Neutrophil (primary cell): ENCODE measurements at regions not wholly inside any gene's neighbourhood (a gene's known extent, or its start where the extent isn't known, plus 50 kb on each side); places are given as distances from the start of the nearest gene placed in this dataset.

Experiments used
- H3K27ac ChIP-seq: fragments of 200-600 bp; sonication (generic); 2 replicates; pipeline ENCODE4 v1.5.1; 2016; ENCODE audit warnings: mild to moderate bottlenecking, moderate library complexity
- H3K27me3 ChIP-seq: fragments of 200-600 bp; sonication (generic); 2 replicates; pipeline ENCODE4 v1.6.0; 2016; ENCODE audit warnings: mild to moderate bottlenecking
- H3K36me3 ChIP-seq: fragments of 200-600 bp; sonication (generic); 2 replicates; pipeline ENCODE4 v1.5.1; 2017
- H3K4me1 ChIP-seq, 2 experiments: fragments of 200-600 bp in 1 of 2; sonication (generic) in 1 of 2; 1 replicate in 1 of 2; 2 replicates in 1 of 2; pipeline versions ENCODE4 v1.5.1 to v1.6.1; 2013 to 2016; ENCODE audit warnings: low read depth in 1 of 2, low read length in 1 of 2, mild to moderate bottlenecking in 1 of 2, moderate library complexity in 1 of 2; ENCODE audit not compliant: control insufficient read depth in 1 of 2, insufficient read depth in 1 of 2
- H3K4me3 ChIP-seq, 2 experiments: fragments of 200-600 bp in 1 of 2; sonication (generic) in 1 of 2; 1 replicate in 1 of 2; 2 replicates in 1 of 2; pipeline ENCODE4 v1.5.1; 2013 to 2016; ENCODE audit warnings: low read depth in 1 of 2, low read length in 1 of 2, mild to moderate bottlenecking in 1 of 2, moderate library complexity in 1 of 2
- H3K9me3 ChIP-seq: fragments of 200-600 bp; sonication (generic); 2 replicates; pipeline ENCODE4 v1.5.1; 2016
- TF ChIP-seq, protein P1 (sequence below): fragments of 200-600 bp; sonication (generic); IDR thresholded peaks from 2 replicates; pipeline ENCODE4 v1.5.1; 2016; ENCODE audit warnings: antibody characterized with exemption

DNA sequence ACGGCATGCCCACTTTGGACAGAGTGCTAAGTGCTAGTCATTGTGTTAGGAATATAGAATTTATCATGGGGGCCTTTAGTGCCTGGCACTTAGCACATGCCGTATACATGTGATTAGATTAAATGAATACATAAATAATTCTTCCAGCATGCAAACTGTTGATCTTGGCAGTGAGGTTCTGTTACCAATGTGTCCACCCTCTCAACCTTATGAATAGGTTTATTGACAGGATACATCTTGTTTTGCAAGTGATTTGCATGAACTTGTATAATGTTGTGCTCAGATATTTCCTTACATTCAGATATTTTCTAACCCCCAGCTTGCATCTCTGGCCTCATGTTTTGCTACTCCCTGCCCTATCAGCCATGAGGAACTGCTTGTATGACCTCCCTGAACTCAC lies 60.3 kb upstream of the ZNF648 start:
- H3K4me3 ChIP-seq = no peak overlapping the region
- TF ChIP-seq, protein P1, sequence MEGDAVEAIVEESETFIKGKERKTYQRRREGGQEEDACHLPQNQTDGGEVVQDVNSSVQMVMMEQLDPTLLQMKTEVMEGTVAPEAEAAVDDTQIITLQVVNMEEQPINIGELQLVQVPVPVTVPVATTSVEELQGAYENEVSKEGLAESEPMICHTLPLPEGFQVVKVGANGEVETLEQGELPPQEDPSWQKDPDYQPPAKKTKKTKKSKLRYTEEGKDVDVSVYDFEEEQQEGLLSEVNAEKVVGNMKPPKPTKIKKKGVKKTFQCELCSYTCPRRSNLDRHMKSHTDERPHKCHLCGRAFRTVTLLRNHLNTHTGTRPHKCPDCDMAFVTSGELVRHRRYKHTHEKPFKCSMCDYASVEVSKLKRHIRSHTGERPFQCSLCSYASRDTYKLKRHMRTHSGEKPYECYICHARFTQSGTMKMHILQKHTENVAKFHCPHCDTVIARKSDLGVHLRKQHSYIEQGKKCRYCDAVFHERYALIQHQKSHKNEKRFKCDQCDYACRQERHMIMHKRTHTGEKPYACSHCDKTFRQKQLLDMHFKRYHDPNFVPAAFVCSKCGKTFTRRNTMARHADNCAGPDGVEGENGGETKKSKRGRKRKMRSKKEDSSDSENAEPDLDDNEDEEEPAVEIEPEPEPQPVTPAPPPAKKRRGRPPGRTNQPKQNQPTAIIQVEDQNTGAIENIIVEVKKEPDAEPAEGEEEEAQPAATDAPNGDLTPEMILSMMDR = no peak
- no peaks in the 10 kb centered on the region for H3K36me3 ChIP-seq
- H3K4me1 ChIP-seq = no peaks in the 10 kb centered on the region
- no peaks in the 10 kb centered on the region for H3K9me3 ChIP-seq
- H3K27ac ChIP-seq = no peak overlapping the region
- peaks cover 6% of the 10 kb centered on the region for H3K27me3 ChIP-seq

DNA sequence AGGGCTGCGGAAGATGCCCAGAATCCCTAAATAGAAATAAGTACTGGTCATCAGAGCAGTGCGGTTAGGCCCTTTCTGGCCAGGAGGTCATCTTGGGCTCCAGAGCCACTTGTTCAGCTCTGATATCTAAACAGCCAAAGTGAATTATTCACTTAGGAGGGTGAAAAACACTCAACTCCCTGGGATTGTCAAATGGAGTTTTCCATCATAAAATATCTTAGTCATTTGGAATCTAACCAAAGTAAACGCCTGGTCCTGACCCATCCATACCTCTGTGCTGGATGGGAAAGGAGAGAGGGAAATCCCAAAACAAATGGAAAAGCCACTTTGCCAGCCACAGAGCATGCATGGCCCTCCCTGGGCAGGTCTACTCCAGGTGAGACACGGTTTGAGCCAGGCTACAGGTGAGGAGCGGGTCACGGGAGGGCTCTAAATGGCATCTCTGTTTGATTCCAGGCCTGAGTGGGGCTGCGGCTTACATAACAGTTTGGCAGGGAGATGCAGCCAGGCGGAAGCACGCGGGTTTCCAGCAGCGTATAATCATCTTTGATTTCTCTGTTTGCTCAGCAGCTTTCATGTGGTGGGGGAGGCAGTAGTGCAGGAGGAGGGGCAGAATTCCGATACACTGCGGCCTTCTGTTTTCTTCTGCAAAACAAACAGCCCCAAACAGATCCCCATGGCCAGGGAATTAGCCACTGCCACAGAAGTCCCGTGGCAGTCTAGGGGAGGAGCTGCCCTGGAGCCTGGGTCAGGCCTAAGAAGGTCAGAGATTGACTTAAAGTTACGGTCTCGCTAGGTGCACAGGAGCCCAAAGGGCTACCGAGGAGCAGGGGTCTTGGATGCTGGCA lies 59.1 kb upstream of the ZNF648 start:
- TF ChIP-seq, protein P1 = no peak
- no peaks in the 10 kb centered on the region for H3K9me3 ChIP-seq
- H3K4me1 ChIP-seq = no peaks in the 10 kb centered on the region
- H3K36me3 ChIP-seq = no peaks in the 10 kb centered on the region
- no peak overlapping the region for H3K27ac ChIP-seq
- peaks cover 17% of the 10 kb centered on the region for H3K27me3 ChIP-seq
- no peak overlapping the region for H3K4me3 ChIP-seq

DNA sequence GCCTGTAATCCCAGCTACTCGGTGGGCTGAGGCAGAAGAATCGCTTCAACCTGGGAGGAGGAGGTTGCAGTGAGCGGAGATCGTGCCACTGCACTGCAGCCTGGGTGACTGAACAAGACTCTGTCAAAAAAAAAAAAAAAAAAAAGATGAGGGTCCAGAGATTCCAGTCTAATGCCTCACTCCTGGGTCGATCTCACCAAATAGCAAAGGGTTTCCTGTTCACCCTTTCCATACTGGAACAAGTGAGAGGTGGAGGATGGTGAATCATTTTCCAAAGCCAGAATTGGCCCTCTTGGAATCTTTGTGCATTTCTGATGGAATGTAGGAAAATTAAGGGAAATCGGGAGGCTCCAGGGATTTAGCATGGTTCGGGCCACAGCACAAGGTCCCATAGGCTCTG lies 58.1 kb upstream of the ZNF648 start:
- no peaks in the 10 kb centered on the region for H3K9me3 ChIP-seq
- TF ChIP-seq, protein P1 = no peak
- H3K4me1 ChIP-seq = no peaks in the 10 kb centered on the region
- H3K36me3 ChIP-seq = no peaks in the 10 kb centered on the region
- no peak overlapping the region for H3K27ac ChIP-seq
- H3K4me3 ChIP-seq = no peak overlapping the region
- peaks cover 27% of the 10 kb centered on the region for H3K27me3 ChIP-seq

DNA sequence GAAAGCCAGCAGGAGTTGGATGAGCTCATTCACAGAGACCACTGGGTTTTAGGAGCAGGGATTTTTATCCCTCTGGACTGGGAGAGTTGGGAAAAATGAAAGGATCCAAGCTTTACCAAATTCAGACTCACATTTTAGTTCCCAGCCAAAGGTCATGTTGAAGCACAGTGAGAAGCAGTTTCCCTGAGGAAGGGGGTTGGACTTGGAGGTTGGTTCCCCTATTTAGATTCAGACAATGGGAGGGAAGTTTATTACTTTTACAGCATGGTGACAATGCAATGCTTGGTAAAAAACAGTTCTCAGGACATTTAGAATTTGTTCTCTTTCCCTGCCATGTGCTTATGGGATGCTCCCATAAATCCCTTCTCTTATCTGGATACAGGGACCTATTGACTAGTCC lies 57.3 kb upstream of the ZNF648 start:
- no peak overlapping the region for H3K27ac ChIP-seq
- no peaks in the 10 kb centered on the region for H3K4me1 ChIP-seq
- TF ChIP-seq, protein P1 = no peak
- H3K27me3 ChIP-seq = peaks cover 35% of the 10 kb centered on the region
- H3K4me3 ChIP-seq = no peak overlapping the region
- H3K36me3 ChIP-seq = no peaks in the 10 kb centered on the region
- no peaks in the 10 kb centered on the region for H3K9me3 ChIP-seq

DNA sequence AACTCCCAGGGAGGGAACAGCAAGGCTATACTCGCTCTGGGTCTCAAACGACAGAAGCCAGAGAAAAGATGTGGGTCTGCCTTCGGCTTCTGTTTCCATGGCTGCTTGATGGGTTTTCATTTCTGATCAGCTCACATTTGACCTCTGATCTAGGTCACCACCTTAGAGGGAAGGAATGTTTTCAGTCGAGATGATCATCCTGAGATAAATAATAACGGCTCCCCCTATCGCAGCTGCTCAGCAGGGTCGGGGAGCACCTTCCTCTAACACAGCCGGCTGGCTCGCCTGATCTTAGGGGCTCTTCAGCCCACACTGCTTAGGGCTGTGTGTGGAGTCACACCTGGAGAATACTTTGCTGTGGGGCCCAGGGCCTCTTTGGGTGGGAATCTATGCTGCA lies 53.1 kb upstream of the ZNF648 start:
- TF ChIP-seq, protein P1 = no peak
- H3K27me3 ChIP-seq = peaks cover 47% of the 10 kb centered on the region
- no peaks in the 10 kb centered on the region for H3K4me1 ChIP-seq
- H3K9me3 ChIP-seq = no peaks in the 10 kb centered on the region
- H3K36me3 ChIP-seq = no peaks in the 10 kb centered on the region
- no peak overlapping the region for H3K4me3 ChIP-seq
- no peak overlapping the region for H3K27ac ChIP-seq
